OCI-LY7 (cell line): ENCODE measurements at regions not wholly inside any gene's neighbourhood (a gene's known extent, or its start where the extent isn't known, plus 50 kb on each side); places are given as distances from the start of the nearest gene placed in this dataset.

Source experiments
- BruUV-seq: library from RNA; stranded (reverse); fragments of 400-500 nt; replicated peaks from 2 replicates; lab custom pipeline; 2021; lab: Mats Ljungman, UMichigan
- CTCF ChIA-PET: fragments of 300-600 bp; sonication (Branson Sonifier 250); formaldehyde crosslinking; loops from one replicate; lab custom pipeline; 2022; ENCODE audit warnings: antibody characterized with exemption; ENCODE audit not compliant: unreplicated experiment; lab: Charles Lee
- POLR2A ChIA-PET: fragments of 300-600 bp; sonication (Branson Sonifier 250); formaldehyde crosslinking; loops from one replicate; lab custom pipeline; 2022; ENCODE audit warnings: antibody characterized with exemption; lab: Charles Lee
- DNase-seq: peaks from one replicate; pipeline ENCODE4 v3.0.0-alpha.2; 2015; ENCODE audit warnings: low spot score
- H2AFZ ChIP-seq: fragments of 200-600 bp; sonication (generic), shearing (Covaris generic); 2 replicates; pipeline ENCODE4 v1.6.1; 2014; ENCODE audit warnings: mild to moderate bottlenecking, antibody characterized with exemption, low read length, moderate library complexity
- H3K27ac ChIP-seq: fragments of 200-600 bp; sonication (generic); 2 replicates; pipeline ENCODE4 v1.5.1; 2014; ENCODE audit warnings: mixed run types, low read depth, mild to moderate bottlenecking, moderate library complexity, low read length, inconsistent platforms; ENCODE audit not compliant: poor library complexity, severe bottlenecking
- H3K36me3 ChIP-seq: fragments of 200-600 bp; sonication (generic); 2 replicates; pipeline ENCODE4 v1.6.1; 2014; ENCODE audit warnings: mild to moderate bottlenecking, antibody characterized with exemption, low read length, moderate library complexity, mixed read lengths; ENCODE audit not compliant: insufficient read depth
- H3K4me1 ChIP-seq: fragments of 200-600 bp; sonication (generic); 2 replicates; pipeline ENCODE4 v1.5.1; 2014; ENCODE audit warnings: mild to moderate bottlenecking, low read length; ENCODE audit not compliant: insufficient read depth, poor library complexity, severe bottlenecking
- H3K4me2 ChIP-seq: fragments of 200-600 bp; sonication (generic); 2 replicates; pipeline ENCODE4 v1.6.1; 2014; ENCODE audit warnings: mild to moderate bottlenecking, low read length
- H3K4me3 ChIP-seq: fragments of 200-600 bp; sonication (generic); 2 replicates; pipeline ENCODE4 v1.5.1; 2014; ENCODE audit warnings: mild to moderate bottlenecking, low read depth, low read length; ENCODE audit not compliant: poor library complexity, severe bottlenecking
- H3K79me2 ChIP-seq: fragments of 200-600 bp; sonication (generic); 2 replicates; pipeline ENCODE4 v1.6.1; 2016; ENCODE audit warnings: low read depth, mild to moderate bottlenecking, low read length, moderate library complexity, mixed read lengths; ENCODE audit not compliant: insufficient read depth
- H3K9me2 ChIP-seq: fragments of 200-600 bp; sonication (generic); 2 replicates; pipeline ENCODE4 v1.6.1; 2016; ENCODE audit warnings: mild to moderate bottlenecking, low read length, mixed read lengths; ENCODE audit not compliant: insufficient read depth
- H3K9me3 ChIP-seq: fragments of 200-600 bp; sonication (generic); 2 replicates; pipeline ENCODE4 v1.6.1; 2014; ENCODE audit warnings: mild to moderate bottlenecking, mixed run types, low read length, mixed read lengths
- H4K20me1 ChIP-seq: fragments of 200-600 bp; sonication (generic); 2 replicates; pipeline ENCODE4 v1.6.1; 2014; ENCODE audit warnings: mild to moderate bottlenecking, antibody characterized with exemption, low read length, moderate library complexity, mixed read lengths; ENCODE audit not compliant: insufficient read depth
- CTCF ChIP-seq: fragments of 200-600 bp; sonication (generic); conservative IDR thresholded peaks from 2 replicates; pipeline ENCODE4 v1.5.1; 2014; ENCODE audit warnings: mild to moderate bottlenecking, antibody characterized with exemption, low read length, moderate library complexity, mixed read lengths
- EZH2phosphoT487 ChIP-seq: fragments of 200-600 bp; sonication (generic); IDR thresholded peaks from 2 replicates; pipeline ENCODE4 v1.6.1; 2018; ENCODE audit warnings: low read depth, borderline replicate concordance, mild to moderate bottlenecking, mixed run types, antibody characterized with exemption, low read length, moderate library complexity, mixed read lengths
- intact Hi-C: fragments of 100-400 bp; cut with micrococcal nuclease; formaldehyde crosslinking; loops from one replicate; pipeline ENCODE4 v1.10.0; 2022; ENCODE audit not compliant: unreplicated experiment

GRCh38 chr11:13120691-13121090 is 111.6 kb downstream of the RASSF10 start:
- no peaks in the 10 kb centered on the region for H3K4me1 ChIP-seq
- no peak overlapping the region for H3K4me2 ChIP-seq
- ChIA-PET POLR2A (no interaction called here), CTCF (no interaction called here)
- no peaks in the 10 kb centered on the region for H3K9me3 ChIP-seq
- H3K36me3 ChIP-seq, result no peaks in the 10 kb centered on the region
- BruUV-seq, result no TSS peak
- no peaks in the 10 kb centered on the region for H3K79me2 ChIP-seq
- H3K27ac ChIP-seq, result no peak overlapping the region
- no peaks in the 10 kb centered on the region for H4K20me1 ChIP-seq
- no peak overlapping the region for H2AFZ ChIP-seq
- H3K9me2 ChIP-seq, result no peaks in the 10 kb centered on the region
- no peak for DNase-seq
- intact Hi-C loops, result no loop called here
- TF ChIP-seq CTCF (no peak), EZH2phosphoT487 (no peak)
- no peak overlapping the region for H3K4me3 ChIP-seq

GRCh38 chr11:13126430-13126829 is 117.3 kb downstream of the RASSF10 start:
- no peak overlapping the region for H2AFZ ChIP-seq
- H3K4me1 ChIP-seq, result no peaks in the 10 kb centered on the region
- no peaks in the 10 kb centered on the region for H3K36me3 ChIP-seq
- H3K4me3 ChIP-seq, result no peak overlapping the region
- no peak for DNase-seq
- no peaks in the 10 kb centered on the region for H3K79me2 ChIP-seq
- H3K9me2 ChIP-seq, result no peaks in the 10 kb centered on the region
- BruUV-seq, result no TSS peak
- no peaks in the 10 kb centered on the region for H4K20me1 ChIP-seq
- intact Hi-C loops, result no loop called here
- no peak overlapping the region for H3K4me2 ChIP-seq
- no peak overlapping the region for H3K27ac ChIP-seq
- ChIA-PET CTCF (no interaction called here), POLR2A (no interaction called here)
- no peaks in the 10 kb centered on the region for H3K9me3 ChIP-seq
- TF ChIP-seq EZH2phosphoT487, result no peak
- TF ChIP-seq CTCF, result no peak

- intact Hi-C loops, result no loop called here
- H3K9me2 ChIP-seq, result no peaks in the 10 kb centered on the region
- H4K20me1 ChIP-seq, result no peaks in the 10 kb centered on the region
- H3K27ac ChIP-seq, result no peak overlapping the region
- no peaks in the 10 kb centered on the region for H3K9me3 ChIP-seq
- H3K4me1 ChIP-seq, result no peaks in the 10 kb centered on the region
- BruUV-seq, result no TSS peak
- no peak overlapping the region for H2AFZ ChIP-seq
- CTCF ChIA-PET, result no interaction called here
- POLR2A ChIA-PET, result interaction anchor here (0.7 kb wide), 1 partner anchor 765 kb away, joined by 3 read pairs; no protein-coding TSS in a partner anchor
- no peaks in the 10 kb centered on the region for H3K79me2 ChIP-seq
- TF ChIP-seq EZH2phosphoT487, result no peak
- no peaks in the 10 kb centered on the region for H3K36me3 ChIP-seq
- DNase-seq, result no peak
- no peak overlapping the region for H3K4me2 ChIP-seq
- no peak overlapping the region for H3K4me3 ChIP-seq
Observed at GRCh38 chr11:13127161-13127560, 118.0 kb downstream of the RASSF10 start.
